ENCODE measurements at regions not wholly inside any gene's neighbourhood (a gene's known extent, or its start where the extent isn't known, plus 50 kb on each side); places are given as distances from the start of the nearest gene placed in this dataset.

DNA sequence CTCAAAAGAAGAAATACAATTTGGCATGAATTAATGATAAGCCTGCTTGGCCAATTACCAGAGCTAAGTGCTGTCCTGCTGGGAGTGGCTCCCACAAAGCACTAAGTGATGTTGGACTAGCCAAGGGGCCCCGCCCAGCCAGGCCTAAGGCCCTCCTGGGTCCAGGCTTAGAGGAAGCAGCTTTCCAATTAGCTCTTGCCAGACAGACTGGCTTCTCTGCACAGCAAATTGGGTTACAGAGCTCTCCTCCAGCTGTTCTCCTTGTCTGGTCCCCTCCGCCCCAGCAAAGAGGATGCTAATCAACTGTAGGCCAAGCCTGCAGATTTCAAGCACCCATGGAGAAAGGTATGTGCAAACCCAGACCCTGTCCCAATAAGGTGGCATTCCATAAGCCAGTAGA, 151.9 kb downstream of the DMRTA2 start:
- Histone ChIP-seq H3K4me3 (ENCODE audit: low read depth, low read length) (no peak overlapping the region), H3K9me3 (ENCODE audit: control insufficient read depth, insufficient read depth, low read depth, low read length) (no peaks in the 10 kb centered on the region), H3K4me1 (ENCODE audit: control insufficient read depth, insufficient read depth, low read length) (no peaks in the 10 kb centered on the region), H3K36me3 (ENCODE audit: control insufficient read depth in 2 of 2, insufficient read depth in 1 of 2, low read length in 2 of 2) (no peaks in the 10 kb centered on the region), H3K27ac (ENCODE audit: extremely low read depth, low read depth, low read length) (no peak overlapping the region)
- ChIA-PET CTCF (interaction anchor here (0.6 to 1.9 kb wide), 10 partner anchors 8 to 1916 kb away, joined by 3 to 6 read pairs (median 3); no protein-coding TSS in a partner anchor), POLR2A (no interaction called here)
- TF ChIP-seq ZBTB7A (tag by site-specific recombination; IDR thresholded peaks at IDR 0.05; ENCODE audit: low read depth) = no peak
- no peak for TF ChIP-seq ZNF155 (tag by site-specific recombination; IDR thresholded peaks at IDR 0.05)
- no peak for TF ChIP-seq SCRT2 (tag by site-specific recombination; IDR thresholded peaks at IDR 0.05)
- TF ChIP-seq MYNN (tag by site-specific recombination; IDR thresholded peaks at IDR 0.05; ENCODE audit: borderline replicate concordance) = no peak
- TF ChIP-seq ZFP3 (tag by site-specific recombination; IDR thresholded peaks at IDR 0.05; ENCODE audit: low read depth) = no peak
- TF ChIP-seq, protein P1, sequence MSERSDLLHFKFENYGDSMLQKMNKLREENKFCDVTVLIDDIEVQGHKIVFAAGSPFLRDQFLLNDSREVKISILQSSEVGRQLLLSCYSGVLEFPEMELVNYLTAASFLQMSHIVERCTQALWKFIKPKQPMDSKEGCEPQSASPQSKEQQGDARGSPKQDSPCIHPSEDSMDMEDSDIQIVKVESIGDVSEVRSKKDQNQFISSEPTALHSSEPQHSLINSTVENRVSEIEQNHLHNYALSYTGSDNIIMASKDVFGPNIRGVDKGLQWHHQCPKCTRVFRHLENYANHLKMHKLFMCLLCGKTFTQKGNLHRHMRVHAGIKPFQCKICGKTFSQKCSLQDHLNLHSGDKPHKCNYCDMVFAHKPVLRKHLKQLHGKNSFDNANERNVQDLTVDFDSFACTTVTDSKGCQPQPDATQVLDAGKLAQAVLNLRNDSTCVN (tag by site-specific recombination; optimal IDR thresholded peaks at IDR 0.05) = no peak
- TF ChIP-seq, protein P2, sequence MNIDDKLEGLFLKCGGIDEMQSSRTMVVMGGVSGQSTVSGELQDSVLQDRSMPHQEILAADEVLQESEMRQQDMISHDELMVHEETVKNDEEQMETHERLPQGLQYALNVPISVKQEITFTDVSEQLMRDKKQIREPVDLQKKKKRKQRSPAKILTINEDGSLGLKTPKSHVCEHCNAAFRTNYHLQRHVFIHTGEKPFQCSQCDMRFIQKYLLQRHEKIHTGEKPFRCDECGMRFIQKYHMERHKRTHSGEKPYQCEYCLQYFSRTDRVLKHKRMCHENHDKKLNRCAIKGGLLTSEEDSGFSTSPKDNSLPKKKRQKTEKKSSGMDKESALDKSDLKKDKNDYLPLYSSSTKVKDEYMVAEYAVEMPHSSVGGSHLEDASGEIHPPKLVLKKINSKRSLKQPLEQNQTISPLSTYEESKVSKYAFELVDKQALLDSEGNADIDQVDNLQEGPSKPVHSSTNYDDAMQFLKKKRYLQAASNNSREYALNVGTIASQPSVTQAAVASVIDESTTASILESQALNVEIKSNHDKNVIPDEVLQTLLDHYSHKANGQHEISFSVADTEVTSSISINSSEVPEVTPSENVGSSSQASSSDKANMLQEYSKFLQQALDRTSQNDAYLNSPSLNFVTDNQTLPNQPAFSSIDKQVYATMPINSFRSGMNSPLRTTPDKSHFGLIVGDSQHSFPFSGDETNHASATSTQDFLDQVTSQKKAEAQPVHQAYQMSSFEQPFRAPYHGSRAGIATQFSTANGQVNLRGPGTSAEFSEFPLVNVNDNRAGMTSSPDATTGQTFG (tag by site-specific recombination; IDR thresholded peaks at IDR 0.05; ENCODE audit: borderline replicate concordance) = no peak
- TF ChIP-seq, protein P3, sequence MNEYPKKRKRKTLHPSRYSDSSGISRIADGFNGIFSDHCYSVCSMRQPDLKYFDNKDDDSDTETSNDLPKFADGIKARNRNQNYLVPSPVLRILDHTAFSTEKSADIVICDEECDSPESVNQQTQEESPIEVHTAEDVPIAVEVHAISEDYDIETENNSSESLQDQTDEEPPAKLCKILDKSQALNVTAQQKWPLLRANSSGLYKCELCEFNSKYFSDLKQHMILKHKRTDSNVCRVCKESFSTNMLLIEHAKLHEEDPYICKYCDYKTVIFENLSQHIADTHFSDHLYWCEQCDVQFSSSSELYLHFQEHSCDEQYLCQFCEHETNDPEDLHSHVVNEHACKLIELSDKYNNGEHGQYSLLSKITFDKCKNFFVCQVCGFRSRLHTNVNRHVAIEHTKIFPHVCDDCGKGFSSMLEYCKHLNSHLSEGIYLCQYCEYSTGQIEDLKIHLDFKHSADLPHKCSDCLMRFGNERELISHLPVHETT (tag by site-specific recombination; IDR thresholded peaks at IDR 0.05) = no peak

DNA sequence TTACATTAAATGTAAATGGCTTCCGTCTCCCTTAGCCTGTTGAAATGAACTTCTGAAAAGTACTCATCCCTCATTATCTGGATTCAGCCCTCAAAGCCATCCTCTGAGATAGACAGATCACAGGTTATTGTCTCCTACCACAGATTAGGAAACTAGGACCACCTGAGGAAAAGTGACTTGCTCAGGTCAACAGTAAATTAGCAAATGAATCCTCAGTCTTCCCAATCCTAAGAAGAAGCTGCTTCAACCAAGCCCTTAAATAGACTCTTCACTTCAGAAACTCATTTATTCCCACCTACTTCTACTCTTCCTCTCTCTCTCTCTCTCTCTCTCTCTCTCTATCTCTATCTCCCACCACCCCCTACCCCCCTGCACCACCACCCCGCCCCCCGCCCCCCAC, 152.3 kb downstream of the DMRTA2 start:
- Histone ChIP-seq H3K4me1 (ENCODE audit: control insufficient read depth, insufficient read depth, low read length) (no peaks in the 10 kb centered on the region), H3K4me3 (ENCODE audit: low read depth, low read length) (no peak overlapping the region), H3K9me3 (ENCODE audit: control insufficient read depth, insufficient read depth, low read depth, low read length) (no peaks in the 10 kb centered on the region), H3K27ac (ENCODE audit: extremely low read depth, low read depth, low read length) (no peak overlapping the region), H3K36me3 (ENCODE audit: control insufficient read depth in 2 of 2, insufficient read depth in 1 of 2, low read length in 2 of 2) (no peaks in the 10 kb centered on the region)
- ChIA-PET POLR2A (no interaction called here), CTCF (interaction anchor here (0.8 to 1.9 kb wide), 5 partner anchors 10 to 83 kb away, joined by 3 to 6 read pairs (median 4); no protein-coding TSS in a partner anchor)
- TF ChIP-seq ZNF341 (tag by site-specific recombination; IDR thresholded peaks at IDR 0.05; ENCODE audit: low read depth) (no peak), ZNF37A (tag by site-specific recombination; IDR thresholded peaks at IDR 0.05) (no peak), ZNF776 (tag by site-specific recombination; IDR thresholded peaks at IDR 0.05; ENCODE audit: borderline replicate concordance) (no peak), ZNF473 (tag by site-specific recombination; IDR thresholded peaks at IDR 0.05) (no peak), GLI2 (tag by site-specific recombination; IDR thresholded peaks at IDR 0.05; ENCODE audit: borderline replicate concordance, low read depth) (no peak), GFI1B (tag by site-specific recombination; IDR thresholded peaks at IDR 0.05) (no peak), SP3 (tag by site-specific recombination; IDR thresholded peaks at IDR 0.05) (no peak), ZNF785 (tag by site-specific recombination; IDR thresholded peaks at IDR 0.05) (no peak), ZXDB (tag by site-specific recombination; IDR thresholded peaks at IDR 0.05) (no peak), MZF1 (tag by site-specific recombination; IDR thresholded peaks at IDR 0.05; ENCODE audit: borderline replicate concordance) (no peak), GLIS2 (tag by site-specific recombination; IDR thresholded peaks at IDR 0.05) (no peak), ZNF155 (tag by site-specific recombination; IDR thresholded peaks at IDR 0.05) (no peak), ZNF658 (tag by site-specific recombination; IDR thresholded peaks at IDR 0.05) (no peak), ZNF133 (tag by site-specific recombination; IDR thresholded peaks at IDR 0.05) (no peak), ZNF16 (tag by site-specific recombination; IDR thresholded peaks at IDR 0.05; ENCODE audit: low read depth) (no peak), SP7 (tag by site-specific recombination; IDR thresholded peaks at IDR 0.05) (no peak)
- TF ChIP-seq, protein P4, sequence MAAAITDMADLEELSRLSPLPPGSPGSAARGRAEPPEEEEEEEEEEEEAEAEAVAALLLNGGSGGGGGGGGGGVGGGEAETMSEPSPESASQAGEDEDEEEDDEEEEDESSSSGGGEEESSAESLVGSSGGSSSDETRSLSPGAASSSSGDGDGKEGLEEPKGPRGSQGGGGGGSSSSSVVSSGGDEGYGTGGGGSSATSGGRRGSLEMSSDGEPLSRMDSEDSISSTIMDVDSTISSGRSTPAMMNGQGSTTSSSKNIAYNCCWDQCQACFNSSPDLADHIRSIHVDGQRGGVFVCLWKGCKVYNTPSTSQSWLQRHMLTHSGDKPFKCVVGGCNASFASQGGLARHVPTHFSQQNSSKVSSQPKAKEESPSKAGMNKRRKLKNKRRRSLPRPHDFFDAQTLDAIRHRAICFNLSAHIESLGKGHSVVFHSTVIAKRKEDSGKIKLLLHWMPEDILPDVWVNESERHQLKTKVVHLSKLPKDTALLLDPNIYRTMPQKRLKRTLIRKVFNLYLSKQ (tag by site-specific recombination; IDR thresholded peaks at IDR 0.05; ENCODE audit: borderline replicate concordance) = no peak
- TF ChIP-seq, protein P5, sequence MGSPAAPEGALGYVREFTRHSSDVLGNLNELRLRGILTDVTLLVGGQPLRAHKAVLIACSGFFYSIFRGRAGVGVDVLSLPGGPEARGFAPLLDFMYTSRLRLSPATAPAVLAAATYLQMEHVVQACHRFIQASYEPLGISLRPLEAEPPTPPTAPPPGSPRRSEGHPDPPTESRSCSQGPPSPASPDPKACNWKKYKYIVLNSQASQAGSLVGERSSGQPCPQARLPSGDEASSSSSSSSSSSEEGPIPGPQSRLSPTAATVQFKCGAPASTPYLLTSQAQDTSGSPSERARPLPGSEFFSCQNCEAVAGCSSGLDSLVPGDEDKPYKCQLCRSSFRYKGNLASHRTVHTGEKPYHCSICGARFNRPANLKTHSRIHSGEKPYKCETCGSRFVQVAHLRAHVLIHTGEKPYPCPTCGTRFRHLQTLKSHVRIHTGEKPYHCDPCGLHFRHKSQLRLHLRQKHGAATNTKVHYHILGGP (tag by site-specific recombination; IDR thresholded peaks at IDR 0.05) = no peak
